GM06990 (cell line): ENCODE measurements at regions not wholly inside any gene's neighbourhood (a gene's known extent, or its start where the extent isn't known, plus 50 kb on each side); places are given as distances from the start of the nearest gene placed in this dataset.
"Not testable (repeated sequence)": the region's sequence is repeated elsewhere in the genome, so short reads cannot be mapped to it uniquely, and the experiment has no call there.

Experiments
- DNase-seq: peaks from one replicate; pipeline ENCODE4 v3.0.0-alpha.2; 2011; ENCODE audit not compliant: insufficient read length; ENCODE audit errors: extremely low read depth
- H3K27me3 ChIP-seq: replicated peaks from 2 replicates; pipeline ENCODE4 v1.6.0; 2011; ENCODE audit warnings: low read length; ENCODE audit not compliant: control insufficient read depth, insufficient read depth
- H3K36me3 ChIP-seq: 2 replicates; pipeline ENCODE4 v1.5.1; 2011; ENCODE audit warnings: low read length; ENCODE audit not compliant: control insufficient read depth, insufficient read depth
- H3K4me3 ChIP-seq: replicated peaks from 2 replicates; pipeline ENCODE4 v1.5.1; 2011; ENCODE audit warnings: low read depth, mild to moderate bottlenecking, control low read depth, low read length
- TF ChIP-seq, protein P1 (sequence below): IDR thresholded peaks from 2 replicates; pipeline ENCODE4 v1.5.1; 2011; ENCODE audit warnings: low read length, control low read depth, mild to moderate bottlenecking, inconsistent platforms; ENCODE audit not compliant: insufficient read depth, poor library complexity, severe bottlenecking

DNA sequence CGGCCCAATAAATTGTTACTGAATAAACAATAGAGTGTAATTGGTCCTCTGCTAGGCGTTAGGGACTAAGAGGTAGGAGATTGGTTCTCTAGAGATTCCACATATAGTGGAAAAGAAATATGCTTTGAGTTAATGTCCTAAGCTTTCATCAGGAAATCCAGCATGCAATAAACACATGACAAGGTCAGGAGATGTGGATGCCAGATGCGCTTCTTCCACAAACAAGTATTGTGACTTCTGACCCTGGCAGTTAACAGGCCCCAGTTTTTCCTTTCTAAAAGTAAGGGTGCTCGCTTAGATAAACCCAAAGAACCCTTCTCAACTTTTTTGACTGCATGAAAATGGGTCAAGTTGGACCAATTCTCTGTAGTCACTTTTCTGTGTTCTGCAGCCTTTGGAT lies 146.5 kb upstream of the SOX21 start:
- no peaks in the 10 kb centered on the region for H3K36me3 ChIP-seq
- H3K27me3 ChIP-seq, result no peaks in the 10 kb centered on the region; the same call in 1 of the 2 replicates
- DNase-seq, result no peak
- TF ChIP-seq, protein P1, sequence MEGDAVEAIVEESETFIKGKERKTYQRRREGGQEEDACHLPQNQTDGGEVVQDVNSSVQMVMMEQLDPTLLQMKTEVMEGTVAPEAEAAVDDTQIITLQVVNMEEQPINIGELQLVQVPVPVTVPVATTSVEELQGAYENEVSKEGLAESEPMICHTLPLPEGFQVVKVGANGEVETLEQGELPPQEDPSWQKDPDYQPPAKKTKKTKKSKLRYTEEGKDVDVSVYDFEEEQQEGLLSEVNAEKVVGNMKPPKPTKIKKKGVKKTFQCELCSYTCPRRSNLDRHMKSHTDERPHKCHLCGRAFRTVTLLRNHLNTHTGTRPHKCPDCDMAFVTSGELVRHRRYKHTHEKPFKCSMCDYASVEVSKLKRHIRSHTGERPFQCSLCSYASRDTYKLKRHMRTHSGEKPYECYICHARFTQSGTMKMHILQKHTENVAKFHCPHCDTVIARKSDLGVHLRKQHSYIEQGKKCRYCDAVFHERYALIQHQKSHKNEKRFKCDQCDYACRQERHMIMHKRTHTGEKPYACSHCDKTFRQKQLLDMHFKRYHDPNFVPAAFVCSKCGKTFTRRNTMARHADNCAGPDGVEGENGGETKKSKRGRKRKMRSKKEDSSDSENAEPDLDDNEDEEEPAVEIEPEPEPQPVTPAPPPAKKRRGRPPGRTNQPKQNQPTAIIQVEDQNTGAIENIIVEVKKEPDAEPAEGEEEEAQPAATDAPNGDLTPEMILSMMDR, result no peak
- no peak overlapping the region for H3K4me3 ChIP-seq

DNA sequence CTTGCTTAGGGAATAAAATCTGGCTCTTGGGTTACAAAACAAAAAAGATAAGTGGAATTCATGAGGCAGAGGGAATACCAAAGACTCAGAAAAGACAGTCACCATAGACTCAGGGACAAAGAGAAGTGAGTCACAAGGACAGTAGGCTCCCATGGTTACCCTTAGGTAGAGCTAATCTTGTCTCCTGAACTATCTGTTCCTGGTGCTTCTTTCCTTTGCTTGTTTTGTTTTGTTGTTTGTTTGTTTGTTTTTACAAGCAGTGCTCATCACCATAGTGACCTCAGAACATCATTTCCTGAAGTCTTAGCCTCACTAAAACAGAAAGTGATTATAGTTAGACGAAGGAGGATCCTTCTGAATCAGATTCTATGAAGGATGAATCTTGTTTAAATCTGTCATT lies 142.3 kb upstream of the SOX21 start:
- Histone ChIP-seq H3K27me3 (no peaks in the 10 kb centered on the region; the same call in 1 of the 2 replicates), H3K4me3 (no peak overlapping the region), H3K36me3 (no peaks in the 10 kb centered on the region)
- DNase-seq, result no peak
- TF ChIP-seq, protein P1, result no peak

DNA sequence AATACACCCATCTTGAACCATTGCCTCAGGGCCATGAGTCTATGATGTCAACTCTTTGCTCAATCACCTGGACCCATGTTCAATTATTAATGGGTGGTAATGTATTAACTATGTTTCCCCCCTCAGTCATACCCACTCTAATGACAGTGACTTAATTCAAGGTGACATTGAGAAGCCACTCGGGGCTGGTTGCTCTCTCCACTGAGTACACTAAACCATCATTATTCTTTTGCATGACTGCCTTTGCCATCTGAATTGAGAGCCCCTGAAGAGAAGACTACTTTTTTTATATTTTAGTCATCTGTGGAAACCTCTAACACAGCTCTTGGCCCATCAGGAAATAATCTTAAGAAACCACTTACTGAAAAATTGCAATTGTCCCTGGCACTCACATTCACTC lies 139.2 kb upstream of the SOX21 start:
- H3K4me3 ChIP-seq, result no peak overlapping the region
- H3K27me3 ChIP-seq, result no peaks in the 10 kb centered on the region; the same call in 1 of the 2 replicates
- H3K36me3 ChIP-seq, result no peaks in the 10 kb centered on the region
- TF ChIP-seq, protein P1, result no peak
- DNase-seq, result no peak

DNA sequence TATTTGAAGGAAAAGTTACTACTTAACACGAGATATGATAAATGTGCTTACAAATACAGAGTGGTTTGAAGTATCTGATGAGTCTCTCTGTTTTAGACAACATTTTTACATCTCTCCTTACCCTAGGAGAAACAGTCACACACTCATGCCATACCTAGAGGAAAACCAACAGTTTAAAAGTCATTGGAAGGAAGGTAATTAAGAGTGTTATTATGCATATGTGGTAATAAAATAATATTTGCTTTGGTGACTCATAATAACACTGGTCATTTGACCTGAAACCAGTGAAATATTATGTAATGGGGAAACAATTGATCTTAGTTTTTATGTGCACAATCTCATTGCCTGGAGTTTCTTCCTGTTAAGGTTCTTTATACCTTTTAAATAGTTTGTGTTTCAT lies 136.9 kb upstream of the SOX21 start:
- no peak overlapping the region for H3K4me3 ChIP-seq
- H3K27me3 ChIP-seq, result no peaks in the 10 kb centered on the region
- TF ChIP-seq, protein P1, result no peak
- no peaks in the 10 kb centered on the region for H3K36me3 ChIP-seq
- no peak for DNase-seq

DNA sequence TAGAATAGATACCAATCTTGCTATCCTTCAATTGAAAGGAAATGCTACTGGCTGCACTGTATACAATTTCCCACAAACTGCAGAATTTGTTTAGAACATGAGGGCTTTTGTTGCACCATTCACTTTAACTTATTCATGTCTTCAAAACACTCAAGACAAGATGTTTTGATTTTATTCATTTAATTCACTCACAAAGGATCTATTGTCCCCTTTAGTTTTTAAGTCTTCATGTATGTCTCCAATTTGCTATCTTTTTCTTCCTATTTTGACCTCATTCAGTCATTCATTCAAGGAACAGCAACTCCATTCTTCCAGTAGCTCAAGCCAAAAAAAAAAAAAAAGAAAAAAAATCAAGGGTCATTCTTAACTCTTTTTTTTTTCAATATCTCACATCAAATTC lies 130.6 kb upstream of the SOX21 start:
- Histone ChIP-seq H3K27me3 (no peaks in the 10 kb centered on the region), H3K36me3 (no peaks in the 10 kb centered on the region), H3K4me3 (no peak overlapping the region)
- no peak for DNase-seq
- TF ChIP-seq, protein P1, result no peak

DNA sequence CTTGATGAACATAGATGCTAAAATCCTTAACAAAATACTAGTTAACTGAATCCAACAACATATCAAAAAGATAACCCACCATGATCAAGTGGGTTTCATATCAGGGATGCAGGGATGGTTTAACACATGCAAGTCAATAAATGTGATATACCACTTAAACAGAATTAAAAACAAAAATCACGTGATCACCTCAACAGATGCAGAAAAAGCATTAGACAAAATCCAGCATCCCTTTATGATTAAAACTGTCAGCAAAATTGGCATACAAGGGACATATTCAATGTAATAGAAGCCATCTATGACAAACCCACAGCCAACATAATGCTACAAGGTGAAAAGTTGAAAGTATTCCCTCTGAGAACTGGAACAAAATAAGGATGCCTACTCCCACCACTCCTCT lies 124.7 kb upstream of the SOX21 start:
- H3K36me3 ChIP-seq, H3K4me3 ChIP-seq, H3K27me3 ChIP-seq, DNase-seq: not testable (repeated sequence)
